HuH-7.5 (cell line): ENCODE measurements at regions not wholly inside any gene's neighbourhood (a gene's known extent, or its start where the extent isn't known, plus 50 kb on each side); places are given as distances from the start of the nearest gene placed in this dataset.

Experiments
- DNase-seq: peaks from one replicate; pipeline ENCODE4 v3.0.0; 2011; ENCODE audit warnings: low spot score

DNA sequence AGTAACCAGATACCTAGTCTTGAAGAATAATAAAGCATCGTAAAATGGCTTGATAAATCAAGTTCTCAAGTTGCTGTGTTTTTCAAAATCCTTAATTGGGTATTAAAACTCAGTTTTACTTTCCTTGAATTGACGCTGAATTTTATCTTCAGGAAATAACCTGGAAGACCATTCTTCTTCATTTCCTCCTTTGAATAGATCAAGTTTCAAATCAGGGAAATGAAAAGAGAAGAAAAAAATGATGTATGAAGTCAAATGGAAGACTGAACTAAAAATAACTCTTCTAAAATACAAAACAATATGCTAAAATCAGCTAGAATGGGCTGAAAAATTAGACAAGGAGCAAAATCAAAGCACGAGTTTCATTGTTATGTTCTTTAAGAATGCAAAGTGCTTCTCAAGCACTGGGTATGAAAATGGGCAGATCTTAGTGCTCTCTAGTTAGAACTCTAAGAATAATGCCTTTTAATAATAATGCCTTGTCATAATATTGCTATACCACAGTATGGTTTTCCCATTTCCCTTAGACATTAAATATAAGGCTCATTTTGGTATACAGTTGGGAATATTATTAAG, 54.6 kb upstream of the CLEC14A start:
- DNase-seq: no peak

- DNase-seq: no peak
Measured at GRCh38 chr14:38309522-38310277, 53.8 kb upstream of the CLEC14A start.
